ENCODE measurements at regions not wholly inside any gene's neighbourhood (a gene's known extent, or its start where the extent isn't known, plus 50 kb on each side); places are given as distances from the start of the nearest gene placed in this dataset.

- DNase-seq (ENCODE audit: low spot score), result no peak
- Mint-ChIP-seq H3K27me3 (ENCODE audit: unreplicated experiment) (no peaks in the 10 kb centered on the region), H3K9me3 (ENCODE audit: unreplicated experiment) (peaks cover 5% of the 10 kb centered on the region), H3K4me3 (ENCODE audit: unreplicated experiment) (no peak overlapping the region), H3K27ac (ENCODE audit: unreplicated experiment) (no peak overlapping the region), H3K4me1 (ENCODE audit: unreplicated experiment) (no peaks in the 10 kb centered on the region), H3K36me3 (ENCODE audit: low read depth, unreplicated experiment) (no peaks in the 10 kb centered on the region)
- TF ChIP-seq CTCF (IDR thresholded peaks at IDR 0.05; ENCODE audit: unreplicated experiment), result no peak
These were observed 662.1 kb downstream of the FRK start for GRCh38 chr6:115398607-115399006.

- H3K27me3 Mint-ChIP-seq (ENCODE audit: unreplicated experiment), result no peaks in the 10 kb centered on the region
- no peaks in the 10 kb centered on the region for H3K9me3 Mint-ChIP-seq (ENCODE audit: unreplicated experiment)
- no peaks in the 10 kb centered on the region for H3K4me1 Mint-ChIP-seq (ENCODE audit: unreplicated experiment)
- no peak overlapping the region for H3K4me3 Mint-ChIP-seq (ENCODE audit: unreplicated experiment)
- TF ChIP-seq CTCF (IDR thresholded peaks at IDR 0.05; ENCODE audit: unreplicated experiment), result no peak
- H3K36me3 Mint-ChIP-seq (ENCODE audit: low read depth, unreplicated experiment), result no peaks in the 10 kb centered on the region
- DNase-seq (ENCODE audit: low spot score), result no peak
- H3K27ac Mint-ChIP-seq (ENCODE audit: unreplicated experiment), result no peak overlapping the region
These were observed 664.4 kb downstream of the FRK start for GRCh38 chr6:115396112-115396906.

GRCh38 chr6:115393821-115394220 lies 666.9 kb downstream of the FRK start:
- DNase-seq (ENCODE audit: low spot score), result no peak
- peaks cover 3% of the 10 kb centered on the region for H3K9me3 Mint-ChIP-seq (ENCODE audit: unreplicated experiment)
- H3K4me3 Mint-ChIP-seq (ENCODE audit: unreplicated experiment), result no peak overlapping the region
- TF ChIP-seq CTCF (IDR thresholded peaks at IDR 0.05; ENCODE audit: unreplicated experiment), result no peak
- no peaks in the 10 kb centered on the region for H3K4me1 Mint-ChIP-seq (ENCODE audit: unreplicated experiment)
- H3K36me3 Mint-ChIP-seq (ENCODE audit: low read depth, unreplicated experiment), result no peaks in the 10 kb centered on the region
- no peak overlapping the region for H3K27ac Mint-ChIP-seq (ENCODE audit: unreplicated experiment)
- peaks cover 5% of the 10 kb centered on the region for H3K27me3 Mint-ChIP-seq (ENCODE audit: unreplicated experiment)

- Mint-ChIP-seq H3K27me3 (ENCODE audit: unreplicated experiment) (no peaks in the 10 kb centered on the region), H3K9me3 (ENCODE audit: unreplicated experiment) (peaks cover 8% of the 10 kb centered on the region), H3K36me3 (ENCODE audit: low read depth, unreplicated experiment) (peaks cover 6% of the 10 kb centered on the region), H3K4me1 (ENCODE audit: unreplicated experiment) (no peaks in the 10 kb centered on the region), H3K27ac (ENCODE audit: unreplicated experiment) (no peak overlapping the region), H3K4me3 (ENCODE audit: unreplicated experiment) (no peak overlapping the region)
- no peak for DNase-seq (ENCODE audit: low spot score)
- TF ChIP-seq CTCF (IDR thresholded peaks at IDR 0.05; ENCODE audit: unreplicated experiment), result no peak
These were observed 690.5 kb downstream of the FRK start for GRCh38 chr6:115370202-115370601.

- no peak overlapping the region for H3K27ac Mint-ChIP-seq (ENCODE audit: unreplicated experiment)
- TF ChIP-seq CTCF (IDR thresholded peaks at IDR 0.05; ENCODE audit: unreplicated experiment), result no peak
- no peak for DNase-seq (ENCODE audit: low spot score)
- no peak overlapping the region for H3K4me3 Mint-ChIP-seq (ENCODE audit: unreplicated experiment)
- no peaks in the 10 kb centered on the region for H3K27me3 Mint-ChIP-seq (ENCODE audit: unreplicated experiment)
- peaks cover 8% of the 10 kb centered on the region for H3K9me3 Mint-ChIP-seq (ENCODE audit: unreplicated experiment)
- peaks cover 6% of the 10 kb centered on the region for H3K36me3 Mint-ChIP-seq (ENCODE audit: low read depth, unreplicated experiment)
- no peaks in the 10 kb centered on the region for H3K4me1 Mint-ChIP-seq (ENCODE audit: unreplicated experiment)
These were observed 694.9 kb downstream of the FRK start for GRCh38 chr6:115365783-115366182.

Data from endothelial cell (in vitro differentiated cells).